ENCODE measurements at regions not wholly inside any gene's neighbourhood (a gene's known extent, or its start where the extent isn't known, plus 50 kb on each side); places are given as distances from the start of the nearest gene placed in this dataset.

- no peak overlapping the region for H3K27ac Mint-ChIP-seq
- H3K4me1 Mint-ChIP-seq: no peaks in the 10 kb centered on the region
Measured at GRCh38 chr2:66755974-66756373, 321.0 kb downstream of the MEIS1 start.

GRCh38 chr2:66761826-66762225 lies 326.9 kb downstream of the MEIS1 start:
- no peak for ATAC-seq
- DNase-seq: no peak
- Mint-ChIP-seq H3K4me1 (no peaks in the 10 kb centered on the region), H3K9me3 (peaks cover 0 to 10% (median 2%) of the 10 kb centered on the region in 9 donors), H3K27me3 (peaks cover 0 to 2% (median 0%) of the 10 kb centered on the region in 5 donors), H3K4me3 (no peak overlapping the region), H3K27ac (no peak overlapping the region), H3K36me3 (peaks cover 0 to 1% (median 0%) of the 10 kb centered on the region in 3 donors)
- POLR2A ChIA-PET: no interaction called here

More at GRCh38 chr2:66755974-66756373, 321.0 kb downstream of the MEIS1 start:
- POLR2A ChIA-PET: no interaction called here
- peaks cover 0 to 9% (median 0%) of the 10 kb centered on the region in 3 donors for H3K36me3 Mint-ChIP-seq
- no peak for ATAC-seq
- no peak for DNase-seq
- H3K27me3 Mint-ChIP-seq: peaks cover 0 to 2% (median 0%) of the 10 kb centered on the region in 5 donors
- peaks cover 0 to 10% (median 2%) of the 10 kb centered on the region in 9 donors for H3K9me3 Mint-ChIP-seq
- no peak overlapping the region for H3K4me3 Mint-ChIP-seq

- DNase-seq: no peak
- H3K27ac Mint-ChIP-seq: no peak overlapping the region
- POLR2A ChIA-PET: no interaction called here
- H3K9me3 Mint-ChIP-seq: peaks cover 0 to 8% (median 3%) of the 10 kb centered on the region in 9 donors
- ATAC-seq: no peak
- no peaks in the 10 kb centered on the region for H3K4me1 Mint-ChIP-seq
- H3K4me3 Mint-ChIP-seq: no peak overlapping the region
- H3K36me3 Mint-ChIP-seq: no peaks in the 10 kb centered on the region
- peaks cover 0 to 2% (median 0%) of the 10 kb centered on the region in 5 donors for H3K27me3 Mint-ChIP-seq
Measured at GRCh38 chr2:66762761-66763160, 327.8 kb downstream of the MEIS1 start.

GRCh38 chr2:66766582-66766981 lies 331.7 kb downstream of the MEIS1 start:
- DNase-seq (no peak), ATAC-seq (no peak)
- POLR2A ChIA-PET: no interaction called here
- Mint-ChIP-seq H3K27ac (no peak overlapping the region), H3K27me3 (peaks cover 0 to 4% (median 0%) of the 10 kb centered on the region in 5 donors), H3K4me3 (no peak overlapping the region), H3K9me3 (peaks cover 0 to 8% (median 0%) of the 10 kb centered on the region in 9 donors), H3K4me1 (no peaks in the 10 kb centered on the region), H3K36me3 (no peaks in the 10 kb centered on the region)

- POLR2A ChIA-PET: no interaction called here
Measured at GRCh38 chr2:66771359-66771976, 336.5 kb downstream of the MEIS1 start.

GRCh38 chr2:66772618-66773017 lies 337.7 kb downstream of the MEIS1 start:
- Mint-ChIP-seq H3K36me3 (no peaks in the 10 kb centered on the region), H3K4me3 (no peak overlapping the region), H3K9me3 (peaks cover 0 to 24% (median 0%) of the 10 kb centered on the region in 9 donors), H3K4me1 (no peaks in the 10 kb centered on the region), H3K27ac (no peak overlapping the region), H3K27me3 (peaks cover 0 to 13% (median 2%) of the 10 kb centered on the region in 5 donors)
- POLR2A ChIA-PET: no interaction called here
- ATAC-seq (no peak), DNase-seq (no peak)

More at GRCh38 chr2:66771359-66771976, 336.5 kb downstream of the MEIS1 start:
- no peak overlapping the region for H3K27ac Mint-ChIP-seq
- H3K9me3 Mint-ChIP-seq: peaks cover 0 to 24% (median 0%) of the 10 kb centered on the region in 9 donors
- ATAC-seq (no peak), DNase-seq (no peak)
- H3K4me3 Mint-ChIP-seq: no peak overlapping the region
- H3K27me3 Mint-ChIP-seq: peaks cover 0 to 13% (median 2%) of the 10 kb centered on the region in 5 donors
- no peaks in the 10 kb centered on the region for H3K36me3 Mint-ChIP-seq
- no peaks in the 10 kb centered on the region for H3K4me1 Mint-ChIP-seq

GRCh38 chr2:66775730-66776422 lies 341.0 kb downstream of the MEIS1 start:
- POLR2A ChIA-PET: no interaction called here

GRCh38 chr2:66781804-66782203 lies 346.9 kb downstream of the MEIS1 start:
- POLR2A ChIA-PET: no interaction called here

More at GRCh38 chr2:66775730-66776422, 341.0 kb downstream of the MEIS1 start:
- Mint-ChIP-seq H3K9me3 (peaks cover 0 to 33% (median 0%) of the 10 kb centered on the region in 9 donors), H3K27me3 (peaks cover 0 to 13% (median 0%) of the 10 kb centered on the region in 5 donors), H3K4me1 (no peaks in the 10 kb centered on the region), H3K36me3 (no peaks in the 10 kb centered on the region), H3K4me3 (no peak overlapping the region), H3K27ac (no peak overlapping the region)
- ATAC-seq: no peak
- DNase-seq: no peak

GRCh38 chr2:66782780-66783361 lies 347.9 kb downstream of the MEIS1 start:
- Mint-ChIP-seq H3K4me3 (no peak overlapping the region), H3K36me3 (no peaks in the 10 kb centered on the region), H3K4me1 (no peaks in the 10 kb centered on the region), H3K9me3 (peaks cover 0 to 14% (median 6%) of the 10 kb centered on the region in 9 donors), H3K27ac (no peak overlapping the region), H3K27me3 (peaks cover 0 to 10% (median 0%) of the 10 kb centered on the region in 5 donors)
- POLR2A ChIA-PET: no interaction called here
- DNase-seq (no peak), ATAC-seq (no peak)

More at GRCh38 chr2:66781804-66782203, 346.9 kb downstream of the MEIS1 start:
- Mint-ChIP-seq H3K4me3 (no peak overlapping the region), H3K27me3 (peaks cover 0 to 10% (median 0%) of the 10 kb centered on the region in 5 donors), H3K4me1 (no peaks in the 10 kb centered on the region), H3K9me3 (peaks cover 0 to 20% (median 6%) of the 10 kb centered on the region in 9 donors), H3K27ac (no peak overlapping the region), H3K36me3 (no peaks in the 10 kb centered on the region)
- DNase-seq (no peak), ATAC-seq (no peak)

- DNase-seq (no peak), ATAC-seq (no peak)
- Mint-ChIP-seq H3K27ac (no peak overlapping the region), H3K9me3 (peaks cover 0 to 4% (median 0%) of the 10 kb centered on the region in 9 donors), H3K36me3 (no peaks in the 10 kb centered on the region), H3K27me3 (no peaks in the 10 kb centered on the region), H3K4me3 (no peak overlapping the region), H3K4me1 (no peaks in the 10 kb centered on the region)
- POLR2A ChIA-PET: no interaction called here
Measured at GRCh38 chr2:66789741-66790140, 354.8 kb downstream of the MEIS1 start.

GRCh38 chr2:66790651-66791181 lies 355.8 kb downstream of the MEIS1 start:
- POLR2A ChIA-PET: no interaction called here
- H3K27me3 Mint-ChIP-seq: no peaks in the 10 kb centered on the region
- H3K27ac Mint-ChIP-seq: no peak overlapping the region
- no peak overlapping the region for H3K4me3 Mint-ChIP-seq
- ATAC-seq: no peak
- peaks cover 0 to 4% (median 0%) of the 10 kb centered on the region in 9 donors for H3K9me3 Mint-ChIP-seq
- DNase-seq: no peak
- H3K4me1 Mint-ChIP-seq: no peaks in the 10 kb centered on the region
- no peaks in the 10 kb centered on the region for H3K36me3 Mint-ChIP-seq

- Mint-ChIP-seq H3K4me1 (no peaks in the 10 kb centered on the region), H3K36me3 (no peaks in the 10 kb centered on the region), H3K27me3 (no peaks in the 10 kb centered on the region), H3K27ac (no peak overlapping the region), H3K4me3 (no peak overlapping the region), H3K9me3 (peaks cover 0 to 12% (median 3%) of the 10 kb centered on the region in 9 donors)
- ATAC-seq (no peak), DNase-seq (no peak)
- POLR2A ChIA-PET: no interaction called here
Measured at GRCh38 chr2:66794070-66794469, 359.1 kb downstream of the MEIS1 start.

- no peak overlapping the region for H3K4me3 Mint-ChIP-seq
- DNase-seq: no peak
- no peaks in the 10 kb centered on the region for H3K4me1 Mint-ChIP-seq
- H3K9me3 Mint-ChIP-seq: peaks cover 0 to 14% (median 3%) of the 10 kb centered on the region in 9 donors
- no peaks in the 10 kb centered on the region for H3K36me3 Mint-ChIP-seq
- POLR2A ChIA-PET: no interaction called here
- no peak overlapping the region for H3K27ac Mint-ChIP-seq
- no peaks in the 10 kb centered on the region for H3K27me3 Mint-ChIP-seq
- ATAC-seq: no peak
Measured at GRCh38 chr2:66794551-66794950, 359.6 kb downstream of the MEIS1 start.

Data from naive thymus-derived CD8-positive, alpha-beta T cell (primary cell).